GM21576 (cell line): ENCODE measurements at regions not wholly inside any gene's neighbourhood (a gene's known extent, or its start where the extent isn't known, plus 50 kb on each side); places are given as distances from the start of the nearest gene placed in this dataset.
"Not testable (repeated sequence)": the region's sequence is repeated elsewhere in the genome, so short reads cannot be mapped to it uniquely, and the experiment has no call there.

ENCODE experiments used
- ATAC-seq: cut with Tn5 transposase; IDR thresholded peaks from one replicate; pipeline ENCODE4 v1.9.1; 2021; ENCODE audit warnings: mild to moderate bottlenecking, moderate library complexity; ENCODE audit not compliant: unreplicated experiment

DNA sequence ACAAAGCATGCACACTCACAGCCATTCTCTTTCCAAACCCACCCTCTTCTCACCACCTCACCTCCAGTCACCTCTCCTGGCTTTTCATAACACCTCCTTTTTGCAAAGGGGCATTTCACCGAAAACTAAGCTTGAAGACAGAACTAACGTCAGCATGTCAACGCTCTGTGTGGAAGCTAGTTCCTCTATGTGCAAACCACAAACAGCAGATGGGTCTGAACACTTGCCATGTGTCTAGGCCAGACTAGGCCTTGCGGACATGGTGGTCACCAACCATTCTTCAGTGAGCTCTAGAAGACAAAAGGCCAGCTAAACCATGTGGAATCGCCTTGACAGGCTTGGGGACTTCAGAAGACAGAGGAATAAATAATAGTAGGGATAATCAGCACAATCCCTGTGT, 148.5 kb downstream of the TXNL1 start:
- ATAC-seq: no peak

DNA sequence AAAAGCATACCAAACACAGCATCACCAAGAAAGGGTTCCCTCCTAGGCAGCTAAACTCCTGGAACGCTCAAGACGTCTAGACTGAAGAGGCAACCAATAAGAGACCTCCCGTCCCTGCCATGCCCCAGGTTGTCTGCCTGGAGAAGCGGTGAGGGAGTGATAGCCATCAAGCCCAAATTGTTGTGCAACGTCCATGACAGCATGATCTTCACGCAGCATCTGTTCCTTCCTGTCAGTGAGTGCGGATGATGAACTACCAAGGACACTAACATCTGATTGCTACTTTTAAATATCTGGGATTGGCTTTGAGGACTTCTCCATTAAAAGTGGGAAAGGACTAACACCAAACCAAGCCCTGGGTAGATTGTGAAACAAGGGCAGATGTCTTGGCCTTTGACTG, 149.7 kb downstream of the TXNL1 start:
- ATAC-seq: no peak

DNA sequence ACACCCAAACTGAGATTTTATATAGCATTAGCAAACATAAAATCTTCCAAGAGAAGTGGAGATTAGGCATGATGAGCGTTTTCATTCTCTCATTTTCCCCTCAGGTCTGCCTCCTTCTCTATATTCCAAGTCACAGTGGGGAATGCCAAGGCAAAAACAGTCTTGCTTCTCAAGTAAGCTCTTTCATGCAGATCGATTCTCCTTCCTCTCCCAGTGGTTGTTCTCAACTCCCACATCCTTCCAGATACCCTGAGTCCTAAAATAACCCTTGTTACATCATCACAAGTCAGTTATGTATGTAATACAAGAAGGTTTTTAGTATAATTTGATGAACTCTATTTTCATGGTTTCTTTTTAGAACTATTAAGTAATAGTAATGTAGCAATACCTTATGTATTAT, 150.6 kb downstream of the TXNL1 start:
- no peak for ATAC-seq

DNA sequence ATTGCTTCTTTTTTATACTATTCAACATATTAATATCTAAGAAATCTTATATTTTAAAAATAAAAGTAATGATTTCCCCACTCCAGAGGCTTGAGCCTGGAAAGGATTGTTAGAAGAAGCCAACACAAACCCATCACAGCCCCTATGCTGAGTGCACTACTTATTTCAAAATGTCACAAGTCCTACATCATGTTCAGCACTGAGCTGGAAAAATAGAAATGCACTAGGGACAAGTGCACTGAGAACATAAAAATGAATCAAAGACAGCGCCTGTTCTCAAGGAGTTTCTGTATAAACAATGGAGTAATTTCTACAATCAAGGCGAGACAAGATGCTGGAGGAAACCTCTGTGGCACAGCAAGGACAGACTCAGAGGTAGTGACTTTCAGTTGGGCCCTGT, 155.0 kb downstream of the TXNL1 start:
- ATAC-seq: no peak

DNA sequence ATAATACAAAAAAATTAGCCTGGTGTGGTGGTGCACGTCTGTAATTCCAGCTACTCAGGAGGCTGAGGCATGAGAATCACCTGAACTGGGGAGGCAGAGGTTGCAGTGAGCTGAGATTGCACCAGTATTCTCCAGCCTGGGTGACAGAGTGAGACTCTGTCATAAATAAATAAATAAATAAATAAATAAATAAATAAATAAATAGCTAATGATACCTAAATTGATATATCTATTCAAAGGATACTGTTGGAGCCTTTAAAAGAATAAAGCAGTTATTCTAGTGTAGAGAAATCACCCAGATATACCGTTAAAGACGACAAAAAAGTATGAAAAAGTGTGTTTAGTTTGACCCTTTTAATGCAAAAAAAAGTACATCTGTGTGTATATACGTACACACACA, 155.6 kb downstream of the TXNL1 start:
- ATAC-seq: not testable (repeated sequence)

DNA sequence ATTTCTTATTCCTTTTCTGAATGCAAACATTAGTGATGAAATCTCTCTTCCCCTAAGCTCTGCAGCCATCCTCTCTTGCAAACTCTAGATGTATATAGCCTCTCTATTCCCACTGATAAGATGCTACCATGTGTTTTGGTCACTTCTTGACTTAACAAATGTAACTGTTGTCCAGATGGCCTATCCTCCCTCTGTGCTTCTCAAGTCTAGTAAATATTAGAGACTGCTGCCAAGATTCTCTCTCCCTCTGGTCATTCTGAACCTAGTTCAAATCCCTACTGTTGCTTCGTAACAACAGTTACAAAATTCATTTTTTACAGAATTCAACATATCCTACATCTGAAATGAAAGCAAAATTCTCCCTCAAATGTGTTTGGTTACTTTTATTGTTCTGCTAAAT, 156.6 kb downstream of the TXNL1 start:
- ATAC-seq: no peak

DNA sequence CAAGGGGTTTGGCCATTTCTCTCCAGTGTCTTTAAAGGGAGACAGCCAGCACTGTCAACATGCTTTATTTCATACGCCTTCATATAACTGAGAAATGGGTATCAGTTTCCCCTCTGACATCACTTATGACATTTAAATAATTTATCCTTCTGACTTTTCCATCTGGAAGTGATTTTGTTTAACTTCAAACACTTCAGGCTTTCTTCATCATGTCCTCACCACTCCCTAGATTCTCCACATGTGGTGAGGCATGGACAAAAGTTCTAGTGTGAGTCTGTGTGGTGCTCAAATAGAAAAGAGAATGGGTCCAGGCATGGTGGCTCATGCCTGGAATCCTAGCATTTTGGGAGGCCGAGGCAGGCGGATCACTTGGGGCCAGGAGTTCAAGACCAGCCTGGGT, 158.6 kb downstream of the TXNL1 start:
- no peak for ATAC-seq

DNA sequence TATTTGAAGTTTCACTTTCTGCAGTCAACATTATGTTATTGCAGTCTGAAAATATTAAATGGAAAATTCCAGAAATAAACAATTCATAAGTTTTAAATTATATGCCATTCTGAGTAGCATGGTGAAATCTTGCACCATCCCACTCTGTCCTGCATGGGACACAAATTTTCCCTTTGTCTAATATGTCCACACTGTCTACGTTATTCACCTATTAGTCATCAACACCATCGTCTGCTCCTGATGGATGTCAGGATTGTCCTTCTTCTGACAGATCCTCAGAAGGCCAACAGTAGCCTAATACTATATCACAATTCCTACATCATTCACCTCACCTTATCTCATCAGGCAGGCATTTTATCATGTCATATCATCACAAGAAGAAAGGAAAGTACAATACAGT, 163.1 kb downstream of the TXNL1 start:
- no peak for ATAC-seq

DNA sequence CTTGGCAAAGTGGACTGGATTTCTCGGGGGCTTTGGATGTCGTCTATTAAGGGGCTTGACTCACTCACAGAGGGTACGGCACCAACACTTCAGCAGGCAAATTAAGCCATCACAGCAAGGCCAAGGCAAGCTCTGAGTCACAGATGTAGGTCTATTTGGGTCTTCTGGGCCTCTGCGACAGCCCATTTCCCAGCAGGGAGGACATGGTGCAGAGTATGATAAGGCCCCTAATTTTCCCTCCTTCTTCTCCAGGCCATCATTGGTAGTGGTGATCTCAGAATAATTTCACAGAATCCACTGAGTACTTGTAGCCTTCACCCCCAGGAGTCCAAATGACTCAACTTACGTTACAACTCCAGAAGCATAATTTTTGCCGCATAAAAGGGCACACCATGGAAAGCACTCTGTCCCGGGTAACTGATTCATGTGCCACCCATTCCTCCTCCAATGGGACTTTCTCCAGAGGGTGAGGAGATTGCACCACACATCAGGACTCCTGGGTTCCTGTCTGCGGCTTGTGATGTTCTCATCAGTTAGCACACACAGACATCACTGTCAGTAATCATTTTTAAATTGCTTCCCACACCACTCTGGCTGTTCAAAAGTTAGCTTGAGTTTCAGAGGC, 164.9 kb downstream of the TXNL1 start:
- ATAC-seq: no peak

DNA sequence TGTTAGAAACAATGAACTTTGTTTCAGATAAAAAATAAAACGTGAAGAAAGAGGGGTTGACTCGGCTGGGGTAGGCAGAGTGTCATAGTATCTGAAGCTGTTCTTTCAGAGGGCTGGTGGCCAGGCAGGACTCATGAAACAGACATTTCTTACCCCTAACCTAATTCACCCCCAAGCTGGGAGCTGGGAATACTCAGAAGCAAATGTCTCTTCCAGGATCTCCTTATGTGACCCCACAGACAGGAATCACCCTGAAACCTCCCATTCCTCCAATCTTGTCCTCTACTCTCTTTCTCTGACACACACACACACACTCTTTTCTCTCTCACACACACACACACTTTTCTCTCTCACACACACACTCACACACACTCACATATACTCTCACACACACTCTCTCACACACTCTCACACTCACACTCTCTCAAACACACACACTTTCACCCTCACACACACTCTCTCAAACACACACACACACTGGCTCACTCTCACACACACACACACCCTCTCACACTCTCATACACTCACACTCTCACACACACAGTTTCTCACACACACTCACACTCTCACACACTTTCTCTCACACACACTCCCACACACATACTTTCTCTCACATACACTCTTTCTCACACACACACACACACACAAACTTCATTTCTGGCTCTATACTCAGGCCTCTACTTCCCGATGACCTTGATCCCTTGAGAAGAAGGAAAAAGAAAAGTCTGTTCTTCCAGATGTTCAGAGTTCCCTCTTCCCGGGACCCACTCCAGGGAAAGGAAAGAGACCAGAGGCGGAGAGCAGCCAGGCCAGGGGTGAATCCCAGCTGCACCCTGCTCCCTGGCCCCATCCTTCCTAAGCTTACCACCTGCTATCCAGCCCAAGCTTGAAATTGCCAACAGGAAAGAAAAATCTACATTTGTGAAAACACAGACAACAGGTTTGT, 167.7 kb downstream of the TXNL1 start:
- ATAC-seq: no peak

DNA sequence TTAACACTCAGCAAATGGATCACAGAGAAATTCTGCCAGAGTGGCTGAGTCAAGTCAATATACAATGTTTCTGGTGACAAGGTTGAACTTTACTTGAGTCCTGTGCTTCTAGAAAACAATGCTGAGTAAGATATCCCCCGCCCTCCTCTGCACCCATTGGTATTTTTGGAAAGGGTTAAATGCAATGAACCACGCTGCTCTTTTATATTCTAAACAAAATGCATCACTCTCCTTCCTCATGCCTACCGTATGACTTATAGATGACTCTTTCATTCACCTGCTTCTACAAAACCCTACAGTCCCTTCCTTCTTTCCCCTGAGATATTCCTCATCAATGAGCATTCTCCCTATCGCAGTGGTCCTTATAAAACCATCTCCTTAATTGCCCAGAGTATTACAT, 168.8 kb downstream of the TXNL1 start:
- ATAC-seq: no peak

DNA sequence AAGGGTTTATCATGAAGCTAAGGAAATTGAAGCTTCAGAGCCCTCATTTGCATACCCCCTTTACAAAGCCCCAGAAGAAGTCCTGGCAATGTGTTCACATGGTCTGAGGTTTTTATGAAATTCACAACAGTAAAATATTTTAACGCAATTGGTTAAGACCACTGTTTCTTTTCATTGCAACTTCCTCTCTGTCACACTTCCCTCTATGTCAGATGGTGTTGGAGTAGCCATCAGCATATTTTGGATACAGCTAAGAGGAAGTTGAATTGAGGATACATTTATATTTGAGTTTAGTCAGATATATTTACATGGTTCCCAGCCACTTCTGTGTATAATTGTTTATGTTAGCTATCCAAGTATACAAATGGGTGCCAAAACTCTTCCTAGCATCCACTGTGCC, 170.0 kb downstream of the TXNL1 start:
- no peak for ATAC-seq

DNA sequence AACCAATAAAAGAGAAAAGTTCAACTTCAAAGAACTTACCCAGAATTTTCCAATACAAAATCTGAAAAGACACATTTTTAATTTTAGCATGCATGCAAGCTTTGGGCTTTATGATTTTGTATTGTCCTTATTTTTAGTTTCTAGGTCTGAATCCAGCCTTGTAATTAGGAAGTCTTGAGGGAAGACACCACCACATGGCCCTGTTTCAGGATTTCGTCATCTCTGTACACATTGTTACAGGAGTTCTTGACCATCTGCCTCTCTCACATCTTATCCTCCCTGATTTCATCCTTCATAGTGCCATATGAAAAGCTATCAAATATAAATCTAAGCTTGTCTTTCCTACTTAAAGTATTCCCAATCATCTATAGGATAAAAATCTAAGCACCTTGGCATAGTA, 176.1 kb downstream of the TXNL1 start:
- ATAC-seq: no peak

DNA sequence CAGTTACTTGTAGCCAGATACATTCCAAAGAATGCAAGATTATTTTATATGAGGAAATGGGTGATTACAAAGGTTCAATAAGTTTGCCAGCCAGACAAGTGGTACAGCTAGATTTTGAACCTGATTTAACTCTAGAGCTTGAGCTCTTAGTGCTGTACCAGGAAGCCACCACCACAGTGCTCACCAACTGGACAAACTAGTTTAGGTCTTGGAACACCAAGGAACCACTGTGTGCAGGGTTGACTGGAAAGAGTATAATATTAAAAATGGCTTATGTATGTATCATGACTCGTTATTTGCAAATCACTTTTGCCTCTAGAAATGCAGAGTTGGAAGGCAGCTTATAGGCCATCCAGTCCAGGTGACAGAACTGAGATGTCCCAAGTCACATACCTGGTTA, 177.2 kb downstream of the TXNL1 start:
- no peak for ATAC-seq

DNA sequence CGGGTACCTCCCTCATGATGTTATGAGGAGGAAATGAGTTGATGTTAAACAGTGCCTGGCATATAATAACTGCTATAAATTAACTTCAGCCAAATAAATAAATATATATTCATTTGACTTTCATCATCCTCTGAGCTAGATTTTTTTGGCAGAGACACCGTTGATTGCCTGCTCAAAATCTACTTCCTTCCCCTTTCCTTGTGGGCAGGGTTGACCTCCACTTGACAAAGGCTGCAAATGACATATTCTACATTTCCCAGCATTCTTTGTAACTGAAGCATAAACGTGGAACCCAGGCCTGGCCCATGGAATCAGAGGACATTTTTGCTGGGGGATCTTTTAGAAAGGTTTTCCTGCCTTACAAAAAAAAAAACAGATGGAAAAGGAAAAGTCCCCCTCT, 177.8 kb downstream of the TXNL1 start:
- no peak for ATAC-seq

DNA sequence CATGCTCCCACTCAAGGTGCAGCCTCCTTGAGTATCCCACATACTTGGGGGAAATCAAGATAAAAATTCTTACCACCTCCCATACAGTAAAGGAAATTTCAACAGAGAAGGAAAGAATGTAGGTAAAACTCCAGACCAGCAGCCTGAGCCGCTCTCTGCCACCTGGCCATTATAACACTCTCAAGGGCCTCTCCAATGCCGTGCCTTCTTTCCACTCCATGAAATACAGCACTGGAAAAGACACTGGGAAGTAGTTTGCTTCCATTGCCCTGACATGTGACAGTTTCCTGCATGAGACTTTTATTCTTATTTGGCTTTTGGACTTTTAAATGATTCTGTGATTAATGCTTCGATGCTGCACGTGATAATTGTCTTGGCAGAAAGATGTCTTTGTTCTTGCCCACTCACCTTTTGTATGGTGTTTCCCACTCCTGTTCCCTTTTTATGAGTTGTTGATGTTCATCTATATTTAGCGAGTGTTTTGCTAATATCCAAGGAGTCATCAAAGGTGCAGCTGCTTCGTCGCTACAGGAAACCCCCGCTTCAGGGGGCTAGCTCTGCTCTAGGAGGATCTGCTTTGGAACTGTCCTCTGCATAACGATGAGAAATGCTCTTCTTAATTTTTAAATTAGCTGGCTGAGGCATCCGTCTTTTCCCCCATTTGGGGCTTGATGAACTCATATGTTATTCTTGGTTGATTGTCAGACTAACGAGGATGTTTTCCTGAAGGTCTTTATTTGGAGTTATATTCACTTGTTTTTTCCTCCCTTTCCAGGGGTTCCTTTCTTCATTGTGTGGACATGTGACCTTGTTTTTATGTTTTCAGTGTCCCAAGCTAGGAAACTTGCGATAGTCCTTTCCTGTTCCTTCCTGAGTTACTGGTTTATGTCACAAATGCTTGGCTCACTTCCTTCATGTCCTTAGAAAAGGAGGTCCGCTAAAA, 179.4 kb downstream of the TXNL1 start:
- ATAC-seq: no peak

DNA sequence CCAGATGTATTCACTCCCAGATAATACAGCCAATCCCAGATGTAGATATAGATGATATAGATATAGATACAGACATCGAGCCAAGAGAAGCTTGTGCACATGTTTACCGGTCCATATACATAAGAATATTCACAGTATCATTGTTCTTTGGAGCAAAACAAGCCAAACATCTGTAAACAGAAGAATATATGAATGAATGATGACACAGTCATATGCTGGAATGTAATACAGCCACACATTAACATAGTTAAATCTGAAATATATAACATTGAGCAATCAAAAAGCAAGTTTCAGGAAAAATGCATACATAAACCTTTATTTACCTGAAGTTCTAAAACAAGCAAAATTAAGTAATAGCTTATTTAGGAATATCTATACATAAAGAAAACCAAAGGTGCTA, 182.5 kb downstream of the TXNL1 start:
- ATAC-seq: no peak

DNA sequence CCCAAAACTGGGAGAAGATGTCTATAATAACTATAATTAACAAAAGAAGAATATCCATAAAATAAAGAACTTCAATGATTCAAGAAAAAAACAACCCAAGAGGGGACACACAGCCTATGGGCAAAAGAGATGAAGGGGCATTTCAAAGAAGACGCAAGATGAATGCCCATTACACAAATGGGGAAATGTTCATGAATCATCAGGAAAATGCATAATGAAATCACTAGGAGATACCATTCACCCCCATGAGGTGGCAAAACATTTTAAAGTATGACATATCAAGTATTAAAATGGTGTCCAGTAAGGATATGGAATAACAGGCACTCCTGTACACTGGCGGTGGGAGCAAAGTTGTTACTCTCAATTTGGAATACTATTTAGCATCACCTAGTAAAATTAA, 183.3 kb downstream of the TXNL1 start:
- ATAC-seq: no peak

DNA sequence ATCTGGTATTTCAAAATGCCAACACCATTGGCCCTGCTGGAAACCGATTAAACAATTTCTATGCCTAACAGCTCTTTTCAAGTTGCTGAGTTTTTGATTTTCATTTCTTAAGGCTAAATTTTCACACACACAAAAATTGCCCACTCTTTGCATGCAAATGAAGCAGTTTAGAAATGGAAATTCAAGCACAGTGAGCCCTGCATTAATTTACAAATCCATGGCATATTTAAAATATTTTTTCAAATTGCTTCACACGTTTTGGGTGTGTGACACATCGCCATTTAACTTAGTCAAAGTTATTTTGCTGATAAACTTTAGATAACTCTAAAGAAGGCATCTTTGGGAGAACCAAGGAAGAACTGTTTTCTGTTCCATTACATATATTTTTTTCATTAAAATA, 184.8 kb downstream of the TXNL1 start:
- ATAC-seq: no peak

DNA sequence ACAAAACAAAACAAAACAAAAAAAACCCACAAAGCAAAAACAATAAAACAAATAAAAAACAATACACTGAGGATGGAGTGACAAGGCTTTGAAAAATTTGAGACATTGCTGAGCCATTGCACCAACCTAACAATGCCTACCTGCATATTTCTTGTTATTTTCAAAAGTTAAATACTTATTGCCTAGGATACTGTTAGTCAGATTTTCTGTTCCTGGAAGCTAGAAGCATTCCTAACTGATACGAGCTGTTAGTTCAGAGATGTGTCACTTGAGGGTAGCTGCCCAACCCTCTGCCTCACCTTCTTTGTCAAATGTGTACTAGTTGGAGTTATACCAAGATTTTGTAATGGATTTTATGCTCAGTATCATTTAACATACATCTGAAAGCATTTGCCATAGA, 187.2 kb downstream of the TXNL1 start:
- ATAC-seq: no peak

DNA sequence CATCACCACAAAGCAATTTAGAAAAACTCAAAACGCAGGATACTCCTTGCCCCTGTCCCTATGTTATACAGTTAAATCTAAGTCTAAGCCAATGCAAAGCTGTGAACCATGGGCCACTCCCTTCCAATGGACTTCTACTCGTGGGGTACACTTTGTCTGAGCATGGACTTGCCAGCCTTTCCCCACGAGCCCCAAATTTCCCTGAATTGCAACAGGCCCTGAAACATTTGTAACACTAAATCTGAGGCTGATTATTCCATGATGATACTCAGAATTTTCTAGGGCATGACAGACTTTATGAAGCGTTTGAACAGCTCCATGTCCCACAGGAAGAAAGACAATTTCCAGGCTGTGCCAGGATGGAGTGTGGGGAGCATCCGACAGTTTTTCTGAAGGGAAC, 189.6 kb downstream of the TXNL1 start:
- no peak for ATAC-seq
